ENCODE measurements at regions not wholly inside any gene's neighbourhood (a gene's known extent, or its start where the extent isn't known, plus 50 kb on each side); places are given as distances from the start of the nearest gene placed in this dataset.

DNA sequence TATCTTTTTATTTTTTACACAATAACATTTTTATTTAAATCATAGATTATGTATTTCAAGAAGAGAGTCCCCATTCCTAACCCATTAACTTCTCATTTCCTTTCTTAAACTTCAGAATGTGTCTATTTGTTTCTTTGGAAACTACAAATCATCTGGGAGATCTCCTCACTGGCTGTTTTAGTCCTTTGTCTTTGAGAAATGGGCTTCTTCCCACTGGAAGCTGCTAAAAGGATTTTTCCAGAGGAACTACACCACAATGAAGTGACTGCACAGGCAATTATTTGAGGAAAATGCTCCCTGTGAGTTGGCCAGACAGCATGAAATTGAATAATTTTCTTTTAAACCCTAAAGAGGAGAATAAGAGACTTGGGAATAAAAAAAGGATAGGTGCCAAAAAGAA lies 119.1 kb downstream of the TENT5A start (continued):
- no peak for TF ChIP-seq SAP30 (IDR thresholded peaks at IDR 0.05; ENCODE audit: insufficient read depth, insufficient replicate concordance, low read length)
- no peak for TF ChIP-seq KDM5A (IDR thresholded peaks at IDR 0.05; ENCODE audit: low read length)
- no peak for TF ChIP-seq CHD2 (IDR thresholded peaks at IDR 0.05; ENCODE audit: low read length)
- no peak for TF ChIP-seq FOSL1 (IDR thresholded peaks at IDR 0.05; ENCODE audit: insufficient read depth, low read depth, low read length)
- no peak for TF ChIP-seq NANOG (IDR thresholded peaks at IDR 0.05; ENCODE audit: insufficient read depth, low read depth, low read length, poor library complexity, severe bottlenecking)

Measured in H1 (cell line).